K562 (cell line): ENCODE measurements at regions not wholly inside any gene's neighbourhood (a gene's known extent, or its start where the extent isn't known, plus 50 kb on each side); places are given as distances from the start of the nearest gene placed in this dataset.

Experiments
- ATAC-seq: fragments of 200-7000 bp; cut with Tn5 transposase; 3 replicates; pipeline ENCODE4 v1.9.1; 2020; ENCODE audit warnings: moderate library complexity
- BruUV-seq: library from RNA; stranded (reverse); fragments of 400-500 nt; replicated peaks from 2 replicates; lab custom pipeline; 2021; lab: Mats Ljungman, UMichigan
- CTCF ChIA-PET: fragments of 300-600 bp; formaldehyde crosslinking; extraction: SDS; loops from one replicate; lab custom pipeline; 2021; ENCODE audit warnings: low intra/inter-chr PET ratio; lab: Yijun Ruan, JAX
- POLR2A ChIA-PET: fragments of 300-600, 350-650 bp; sonication (Branson Sonifier 250); formaldehyde crosslinking; extraction: SDS; loops from one replicate; lab custom pipeline; 2021; ENCODE audit warnings: antibody characterized with exemption, inconsistent platforms; lab: Yijun Ruan, JAX
- DNase-seq, 4 experiments: peaks; one replicate each; pipeline versions ENCODE4 v3.0.0 to v3.0.0-alpha.2; 2011 to 2018; ENCODE audit warnings: low spot score in 3 of 4, mixed read lengths in 3 of 4; ENCODE audit errors: extremely low read depth in 1 of 4
- FAIRE-seq: peaks from 2 replicates; lab custom pipeline; 2011; peaks lifted over from hg19 to GRCh38; lab: Jason Lieb, UNC
- H2AFZ ChIP-seq: 2 replicates; pipeline ENCODE4 v1.6.0; 2011; ENCODE audit warnings: low read depth, low read length, control low read depth, inconsistent platforms
- H3K27ac ChIP-seq: fragments of 200-600 bp; 3 replicates; pipeline ENCODE4 v1.8.0; 2011; ENCODE audit warnings: low read depth, mild to moderate bottlenecking, control low read depth, inconsistent platforms, low read length, moderate library complexity, mixed read lengths; ENCODE audit errors: extremely low read depth
- H3K27me3 ChIP-seq, 2 experiments: fragments of 300-600 bp in 1 of 2; 2 replicates in 1 of 2; 3 replicates in 1 of 2; pipeline versions ENCODE4 v1.6.0 to v1.8.0; 2011; ENCODE audit warnings: inconsistent platforms in 2 of 2, low read length in 2 of 2, mild to moderate bottlenecking in 1 of 2, mixed read lengths in 1 of 2, moderate library complexity in 1 of 2; ENCODE audit not compliant: control insufficient read depth in 2 of 2, insufficient read depth in 2 of 2
- H3K36me3 ChIP-seq: fragments of 300-600 bp; 3 replicates; pipeline ENCODE4 v1.8.0; 2011; ENCODE audit warnings: mild to moderate bottlenecking, low read length, inconsistent platforms; ENCODE audit not compliant: control insufficient read depth, insufficient read depth
- H3K4me1 ChIP-seq, 2 experiments: fragments of 200-600 bp in 1 of 2; replicated peaks in 1 of 2; 2 replicates in 1 of 2; 3 replicates in 1 of 2; pipeline versions ENCODE4 v1.5.1 to v1.8.0; 2011; ENCODE audit warnings: inconsistent platforms in 2 of 2, low read length in 2 of 2, mild to moderate bottlenecking in 1 of 2, mixed read lengths in 1 of 2, moderate library complexity in 1 of 2; ENCODE audit not compliant: control insufficient read depth in 2 of 2, insufficient read depth in 2 of 2
- H3K4me2 ChIP-seq: 2 replicates; pipeline ENCODE4 v1.6.1; 2011; ENCODE audit warnings: low read length, control low read depth, inconsistent platforms, mixed read lengths; ENCODE audit not compliant: insufficient read depth
- H3K4me3 ChIP-seq: fragments of 200-600 bp; sonication (generic), shearing (Covaris generic); 2 replicates; pipeline ENCODE4 v1.5.1; 2016; ENCODE audit warnings: control low read depth, inconsistent platforms
- H3K79me2 ChIP-seq: fragments of 200-600 bp; 3 replicates; pipeline ENCODE4 v1.8.0; 2011; ENCODE audit warnings: low read length, inconsistent platforms; ENCODE audit not compliant: control insufficient read depth, insufficient read depth
- H3K9ac ChIP-seq, 2 experiments: 2 replicates each; pipeline versions ENCODE4 v1.6.0 to v1.6.1; 2011; ENCODE audit warnings: low read depth in 2 of 2, low read length in 2 of 2, control low read depth in 1 of 2, inconsistent platforms in 1 of 2, mild to moderate bottlenecking in 1 of 2, mixed read lengths in 1 of 2; ENCODE audit not compliant: insufficient read depth in 1 of 2
- H3K9me1 ChIP-seq: one replicate; pipeline ENCODE4 v1.6.0; 2011; ENCODE audit warnings: inconsistent platforms, mild to moderate bottlenecking, low read length, moderate library complexity; ENCODE audit not compliant: control insufficient read depth, insufficient read depth
- H3K9me3 ChIP-seq: replicated peaks from 2 replicates; pipeline ENCODE4 v1.5.1; 2011; ENCODE audit warnings: low read depth, low read length, inconsistent platforms; ENCODE audit not compliant: control insufficient read depth, insufficient read depth
- H4K20me1 ChIP-seq: replicated peaks from 2 replicates; pipeline ENCODE4 v1.6.1; 2011; ENCODE audit warnings: low read length, inconsistent platforms, mixed read lengths; ENCODE audit not compliant: control insufficient read depth, insufficient read depth
- CHD4 ChIP-seq: fragments of 200-600 bp; sonication (generic); IDR thresholded peaks from 3 replicates; pipeline ENCODE4 v1.6.1; 2012; ENCODE audit warnings: low read depth, mild to moderate bottlenecking, mixed read lengths, low read length, inconsistent platforms; ENCODE audit not compliant: insufficient read depth, insufficient replicate concordance, poor library complexity, severe bottlenecking
- COPS2 ChIP-seq: fragments of 450-650 bp; conservative IDR thresholded peaks from 2 replicates; pipeline ENCODE4 v1.6.1; 2016; ENCODE audit warnings: mild to moderate bottlenecking, moderate library complexity
- KAT2B ChIP-seq: IDR thresholded peaks from one replicate; pipeline ENCODE4 v1.6.1; 2012; ENCODE audit warnings: low read depth, mild to moderate bottlenecking, control low read depth, inconsistent platforms, low read length, moderate library complexity
- KHSRP ChIP-seq: fragments of 450-650 bp; IDR thresholded peaks from 2 replicates; pipeline ENCODE4 v1.6.1; 2017
- ZNF583 ChIP-seq: fragments of 250-450 bp; sonication (Bioruptor Pico); IDR thresholded peaks from 2 replicates; pipeline ENCODE4 v1.4.0; 2020
- WGBS: fragments of 100-300 bp; shearing (Covaris generic); methylation state at CpG from one replicate; pipeline ENCODE4 v1.1.6; 2016; ENCODE audit warnings: low coverage, mixed read lengths; ENCODE audit not compliant: insufficient coverage; ENCODE audit errors: missing lambda C conversion rate; 5-methylcytosine and 5-hydroxymethylcytosine counted together
- in situ Hi-C: fragments of 300-500 bp; cut with MboI; formaldehyde crosslinking; loops from 4 replicates; pipeline ENCODE4 v1.15.0; 2018; ENCODE audit warnings: inconsistent platforms, mixed read lengths
- intact Hi-C: fragments of 100-400 bp; cut with micrococcal nuclease; formaldehyde crosslinking; loops from 2 replicates; pipeline ENCODE4 v1.14.2; 2022
- TF ChIP-seq, protein P1 (sequence below): sonication (generic); formaldehyde crosslinking; IDR thresholded peaks from 2 replicates; pipeline ENCODE4 v1.8.1; 2023; ENCODE audit warnings: mild to moderate bottlenecking, missing genetic modification reagents
- TF ChIP-seq, protein P2 (sequence below): sonication (generic); formaldehyde crosslinking; IDR thresholded peaks from 2 replicates; pipeline ENCODE4 v1.8.0; 2023; ENCODE audit warnings: mild to moderate bottlenecking, missing genetic modification reagents
- TF ChIP-seq, protein P3 (sequence below): IDR thresholded peaks from 2 replicates; pipeline ENCODE4 v1.6.1; 2016; ENCODE audit warnings: missing genetic modification characterization, missing compliant biosample characterization
- TF ChIP-seq, protein P4 (sequence below): fragments of 250-450 bp; sonication (Bioruptor Pico); IDR thresholded peaks from 2 replicates; pipeline ENCODE4 v1.5.0; 2021; ENCODE audit warnings: mild to moderate bottlenecking, moderate library complexity
- TF ChIP-seq, protein P5 (sequence below): sonication (generic); formaldehyde crosslinking; IDR thresholded peaks from 2 replicates; pipeline ENCODE4 v1.8.1; 2022; ENCODE audit warnings: missing genetic modification reagents

DNA sequence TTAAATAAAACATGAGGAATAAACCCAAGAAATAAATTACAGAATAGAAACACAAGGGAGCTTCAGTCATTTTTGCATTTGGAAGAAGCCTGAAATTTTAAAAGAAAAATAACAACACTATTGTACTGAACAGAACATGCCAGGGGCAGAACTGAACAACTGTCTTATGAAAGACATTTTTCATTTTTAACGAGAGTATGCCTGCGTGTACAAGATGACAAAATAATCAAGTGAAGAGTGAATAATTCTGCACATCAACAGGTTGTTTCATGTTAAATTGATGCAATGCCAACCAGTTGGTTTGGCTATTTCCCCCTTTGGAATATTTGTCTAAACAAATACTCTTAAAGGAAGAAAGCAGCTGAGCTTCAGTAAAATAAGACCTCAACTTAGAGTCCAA is 103.3 kb upstream of the BTG1 start:
- H3K79me2 ChIP-seq, result no peaks in the 10 kb centered on the region
- no peaks in the 10 kb centered on the region for H3K27me3 ChIP-seq
- H2AFZ ChIP-seq, result no peak overlapping the region
- ChIA-PET CTCF (no interaction called here), POLR2A (interaction anchor here (1.2 kb wide), 1 partner anchor 103 kb away, joined by 4 read pairs; the partner anchor contains the start of gene BTG1)
- H3K9me3 ChIP-seq, result no peaks in the 10 kb centered on the region
- no peaks in the 10 kb centered on the region for H3K9me1 ChIP-seq
- H3K4me1 ChIP-seq, result no peaks in the 10 kb centered on the region
- ATAC-seq (no peak), DNase-seq (no peak), FAIRE-seq (no peak)
- no peaks in the 10 kb centered on the region for H3K36me3 ChIP-seq
- no peak overlapping the region for H3K4me3 ChIP-seq
- no peaks in the 10 kb centered on the region for H4K20me1 ChIP-seq
- TF ChIP-seq KHSRP, result no peak
- TF ChIP-seq, protein P1, sequence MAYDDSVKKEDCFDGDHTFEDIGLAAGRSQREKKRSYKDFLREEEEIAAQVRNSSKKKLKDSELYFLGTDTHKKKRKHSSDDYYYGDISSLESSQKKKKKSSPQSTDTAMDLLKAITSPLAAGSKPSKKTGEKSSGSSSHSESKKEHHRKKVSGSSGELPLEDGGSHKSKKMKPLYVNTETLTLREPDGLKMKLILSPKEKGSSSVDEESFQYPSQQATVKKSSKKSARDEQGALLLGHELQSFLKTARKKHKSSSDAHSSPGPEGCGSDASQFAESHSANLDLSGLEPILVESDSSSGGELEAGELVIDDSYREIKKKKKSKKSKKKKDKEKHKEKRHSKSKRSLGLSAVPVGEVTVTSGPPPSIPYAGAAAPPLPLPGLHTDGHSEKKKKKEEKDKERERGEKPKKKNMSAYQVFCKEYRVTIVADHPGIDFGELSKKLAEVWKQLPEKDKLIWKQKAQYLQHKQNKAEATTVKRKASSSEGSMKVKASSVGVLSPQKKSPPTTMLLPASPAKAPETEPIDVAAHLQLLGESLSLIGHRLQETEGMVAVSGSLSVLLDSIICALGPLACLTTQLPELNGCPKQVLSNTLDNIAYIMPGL (CRISPR knock-in tag), result no peak
- TF ChIP-seq, protein P2, sequence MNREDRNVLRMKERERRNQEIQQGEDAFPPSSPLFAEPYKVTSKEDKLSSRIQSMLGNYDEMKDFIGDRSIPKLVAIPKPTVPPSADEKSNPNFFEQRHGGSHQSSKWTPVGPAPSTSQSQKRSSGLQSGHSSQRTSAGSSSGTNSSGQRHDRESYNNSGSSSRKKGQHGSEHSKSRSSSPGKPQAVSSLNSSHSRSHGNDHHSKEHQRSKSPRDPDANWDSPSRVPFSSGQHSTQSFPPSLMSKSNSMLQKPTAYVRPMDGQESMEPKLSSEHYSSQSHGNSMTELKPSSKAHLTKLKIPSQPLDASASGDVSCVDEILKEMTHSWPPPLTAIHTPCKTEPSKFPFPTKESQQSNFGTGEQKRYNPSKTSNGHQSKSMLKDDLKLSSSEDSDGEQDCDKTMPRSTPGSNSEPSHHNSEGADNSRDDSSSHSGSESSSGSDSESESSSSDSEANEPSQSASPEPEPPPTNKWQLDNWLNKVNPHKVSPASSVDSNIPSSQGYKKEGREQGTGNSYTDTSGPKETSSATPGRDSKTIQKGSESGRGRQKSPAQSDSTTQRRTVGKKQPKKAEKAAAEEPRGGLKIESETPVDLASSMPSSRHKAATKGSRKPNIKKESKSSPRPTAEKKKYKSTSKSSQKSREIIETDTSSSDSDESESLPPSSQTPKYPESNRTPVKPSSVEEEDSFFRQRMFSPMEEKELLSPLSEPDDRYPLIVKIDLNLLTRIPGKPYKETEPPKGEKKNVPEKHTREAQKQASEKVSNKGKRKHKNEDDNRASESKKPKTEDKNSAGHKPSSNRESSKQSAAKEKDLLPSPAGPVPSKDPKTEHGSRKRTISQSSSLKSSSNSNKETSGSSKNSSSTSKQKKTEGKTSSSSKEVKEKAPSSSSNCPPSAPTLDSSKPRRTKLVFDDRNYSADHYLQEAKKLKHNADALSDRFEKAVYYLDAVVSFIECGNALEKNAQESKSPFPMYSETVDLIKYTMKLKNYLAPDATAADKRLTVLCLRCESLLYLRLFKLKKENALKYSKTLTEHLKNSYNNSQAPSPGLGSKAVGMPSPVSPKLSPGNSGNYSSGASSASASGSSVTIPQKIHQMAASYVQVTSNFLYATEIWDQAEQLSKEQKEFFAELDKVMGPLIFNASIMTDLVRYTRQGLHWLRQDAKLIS (CRISPR knock-in tag), result no peak
- TF ChIP-seq KAT2B, result no peak
- TF ChIP-seq, protein P3, sequence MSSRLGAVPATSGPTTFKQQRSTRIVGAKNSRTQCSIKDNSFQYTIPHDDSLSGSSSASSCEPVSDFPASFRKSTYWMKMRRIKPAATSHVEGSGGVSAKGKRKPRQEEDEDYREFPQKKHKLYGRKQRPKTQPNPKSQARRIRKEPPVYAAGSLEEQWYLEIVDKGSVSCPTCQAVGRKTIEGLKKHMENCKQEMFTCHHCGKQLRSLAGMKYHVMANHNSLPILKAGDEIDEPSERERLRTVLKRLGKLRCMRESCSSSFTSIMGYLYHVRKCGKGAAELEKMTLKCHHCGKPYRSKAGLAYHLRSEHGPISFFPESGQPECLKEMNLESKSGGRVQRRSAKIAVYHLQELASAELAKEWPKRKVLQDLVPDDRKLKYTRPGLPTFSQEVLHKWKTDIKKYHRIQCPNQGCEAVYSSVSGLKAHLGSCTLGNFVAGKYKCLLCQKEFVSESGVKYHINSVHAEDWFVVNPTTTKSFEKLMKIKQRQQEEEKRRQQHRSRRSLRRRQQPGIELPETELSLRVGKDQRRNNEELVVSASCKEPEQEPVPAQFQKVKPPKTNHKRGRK (tag), result no peak
- no peak for TF ChIP-seq ZNF583 (CRISPR knock-in tag)
- TF ChIP-seq COPS2, result no peak
- TF ChIP-seq, protein P4, sequence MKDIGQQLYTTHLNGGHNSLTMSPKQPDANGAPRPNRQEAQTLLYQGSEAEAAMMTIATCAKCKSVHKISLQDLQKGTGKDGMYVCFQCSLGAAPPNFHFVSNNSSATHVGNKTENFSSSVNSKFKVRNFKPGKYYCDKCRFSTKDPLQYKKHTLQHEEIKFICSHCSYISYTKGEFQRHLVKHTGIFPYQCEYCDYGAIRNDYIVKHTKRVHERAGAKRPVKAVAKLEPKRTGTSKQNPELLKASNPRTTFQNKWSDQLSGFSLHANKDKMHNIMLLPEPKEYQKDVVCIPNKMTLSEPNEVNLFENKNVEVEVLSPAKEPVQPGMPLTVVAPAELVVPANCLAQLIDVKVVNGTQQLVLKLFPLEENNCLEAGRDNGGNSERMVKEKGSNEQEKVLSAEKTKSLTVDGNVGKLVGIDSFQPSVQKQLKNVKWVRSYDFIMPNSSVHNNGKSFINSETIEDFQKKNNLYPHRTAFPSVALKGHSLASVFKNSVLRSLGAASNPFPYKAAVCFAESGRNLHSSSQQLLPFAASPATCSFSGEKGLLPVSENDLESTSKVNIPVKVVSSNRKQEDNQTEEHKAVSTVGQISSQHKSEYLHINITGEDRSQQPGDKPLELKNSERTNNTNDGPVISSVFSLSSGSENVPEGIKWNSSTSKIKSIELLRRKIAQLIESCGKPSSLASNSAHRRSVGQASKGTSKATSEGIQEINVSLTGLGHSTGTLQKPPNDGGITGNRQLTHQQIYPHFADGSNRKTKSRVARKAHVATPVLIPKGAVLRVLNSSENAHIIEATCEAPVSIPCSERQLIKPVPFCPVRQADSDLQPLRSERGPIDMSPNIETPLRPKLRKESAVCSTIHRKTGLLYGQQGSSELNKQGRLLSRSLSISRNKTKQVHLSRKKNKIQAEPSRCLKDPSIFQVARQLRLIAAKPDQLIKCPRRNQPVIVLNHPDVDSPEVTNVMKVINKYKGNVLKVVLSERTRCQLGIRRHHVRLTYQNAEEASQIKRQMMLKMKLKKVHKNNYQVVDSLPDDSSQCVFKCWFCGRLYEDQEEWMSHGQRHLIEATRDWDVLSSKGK (CRISPR knock-in tag), result no peak
- no peak for TF ChIP-seq CHD4
- TF ChIP-seq, protein P5, sequence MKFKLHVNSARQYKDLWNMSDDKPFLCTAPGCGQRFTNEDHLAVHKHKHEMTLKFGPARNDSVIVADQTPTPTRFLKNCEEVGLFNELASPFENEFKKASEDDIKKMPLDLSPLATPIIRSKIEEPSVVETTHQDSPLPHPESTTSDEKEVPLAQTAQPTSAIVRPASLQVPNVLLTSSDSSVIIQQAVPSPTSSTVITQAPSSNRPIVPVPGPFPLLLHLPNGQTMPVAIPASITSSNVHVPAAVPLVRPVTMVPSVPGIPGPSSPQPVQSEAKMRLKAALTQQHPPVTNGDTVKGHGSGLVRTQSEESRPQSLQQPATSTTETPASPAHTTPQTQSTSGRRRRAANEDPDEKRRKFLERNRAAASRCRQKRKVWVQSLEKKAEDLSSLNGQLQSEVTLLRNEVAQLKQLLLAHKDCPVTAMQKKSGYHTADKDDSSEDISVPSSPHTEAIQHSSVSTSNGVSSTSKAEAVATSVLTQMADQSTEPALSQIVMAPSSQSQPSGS, result no peak
- no TSS peak for BruUV-seq
- H3K9ac ChIP-seq, result no peak overlapping the region
- intact Hi-C loops (no loop called here), in situ Hi-C loops (no loop called here)
- WGBS, result 10% methylated on average over 2 of the region's 2 CpGs
- no peak overlapping the region for H3K27ac ChIP-seq
- no peak overlapping the region for H3K4me2 ChIP-seq
